HG03025 (cell line): ENCODE measurements at regions not wholly inside any gene's neighbourhood (a gene's known extent, or its start where the extent isn't known, plus 50 kb on each side); places are given as distances from the start of the nearest gene placed in this dataset.
"Not testable (repeated sequence)": the region's sequence is repeated elsewhere in the genome, so short reads cannot be mapped to it uniquely, and the experiment has no call there.

Experiments used
- ATAC-seq: cut with Tn5 transposase; IDR thresholded peaks from one replicate; pipeline ENCODE4 v1.9.1; 2021; ENCODE audit warnings: mild to moderate bottlenecking, moderate library complexity; ENCODE audit not compliant: unreplicated experiment, low FRiP score

GRCh38 chr13:54004026-54004699 lies 975.5 kb downstream of the OLFM4 start:
- no peak for ATAC-seq

GRCh38 chr13:54016542-54016941 lies 987.9 kb downstream of the OLFM4 start:
- ATAC-seq: no peak

GRCh38 chr13:54018485-54018884 lies 989.9 kb downstream of the OLFM4 start:
- ATAC-seq: no peak

GRCh38 chr13:54029226-54029625 lies 1000.6 kb downstream of the OLFM4 start:
- peak; percentile 99 for ATAC-seq

- no peak for ATAC-seq
Observed at GRCh38 chr13:54029720-54030119, 1001.1 kb downstream of the OLFM4 start.

GRCh38 chr13:54033323-54033861 lies 1004.8 kb downstream of the OLFM4 start:
- no peak for ATAC-seq

GRCh38 chr13:54034047-54034446 lies 1005.4 kb downstream of the OLFM4 start:
- ATAC-seq: no peak

- not testable (repeated sequence) for ATAC-seq
Observed at GRCh38 chr13:54057416-54057815, 1028.8 kb downstream of the OLFM4 start.

- not testable (repeated sequence) for ATAC-seq
Observed at GRCh38 chr13:54069958-54070357, 1041.3 kb downstream of the OLFM4 start.

GRCh38 chr13:54077569-54077968 lies 1049.0 kb downstream of the OLFM4 start:
- no peak for ATAC-seq

GRCh38 chr13:54078271-54078870 lies 1049.8 kb downstream of the OLFM4 start:
- no peak for ATAC-seq

- not testable (repeated sequence) for ATAC-seq
Observed at GRCh38 chr13:54082309-54082708, 1053.7 kb downstream of the OLFM4 start.

- no peak for ATAC-seq
Observed at GRCh38 chr13:54091884-54092283, 1063.3 kb downstream of the OLFM4 start.

GRCh38 chr13:54092686-54093085 lies 1064.1 kb downstream of the OLFM4 start:
- ATAC-seq: no peak

- ATAC-seq: no peak
Observed at GRCh38 chr13:54110597-54110996, 1082.0 kb downstream of the OLFM4 start.

GRCh38 chr13:54124700-54125099 lies 1096.1 kb downstream of the OLFM4 start:
- no peak for ATAC-seq

- not testable (repeated sequence) for ATAC-seq
Observed at GRCh38 chr13:54130931-54131330, 1102.3 kb downstream of the OLFM4 start.

- ATAC-seq: not testable (repeated sequence)
Observed at GRCh38 chr13:54131433-54131832, 1102.8 kb downstream of the OLFM4 start.

- ATAC-seq: not testable (repeated sequence)
Observed at GRCh38 chr13:54132127-54132526, 1103.5 kb downstream of the OLFM4 start.

GRCh38 chr13:54132720-54133119 lies 1104.1 kb downstream of the OLFM4 start:
- not testable (repeated sequence) for ATAC-seq

- no peak for ATAC-seq
Observed at GRCh38 chr13:54133746-54134145, 1105.1 kb downstream of the OLFM4 start.

GRCh38 chr13:54144828-54145227 lies 1116.2 kb downstream of the OLFM4 start:
- ATAC-seq: no peak
